ENCODE measurements at regions not wholly inside any gene's neighbourhood (a gene's known extent, or its start where the extent isn't known, plus 50 kb on each side); places are given as distances from the start of the nearest gene placed in this dataset.
A peak's percentile ranks its signal among the peaks of the same experiment; 100 is the strongest.

GRCh38 chr2:7884338-7884737 lies 797.5 kb upstream of the ID2 start:
- no peak overlapping the region for H3K9ac ChIP-seq
- no peak overlapping the region for H2AFZ ChIP-seq
- no peak overlapping the region for H3K4me2 ChIP-seq (ENCODE audit: unreplicated experiment)
- no peak overlapping the region for H3K4me3 ChIP-seq
- TF ChIP-seq EZH2 (IDR thresholded peaks at IDR 0.05; ENCODE audit: insufficient read depth, poor library complexity, severe bottlenecking) (no peak), EZH2phosphoT487 (IDR thresholded peaks at IDR 0.05; ENCODE audit: insufficient read depth, low read depth) (no peak)
- WGBS, 2 experiments (ENCODE audit: low coverage in 1 of 2, low lambda C conversion rate in 2 of 2, missing lambda C conversion rate in 2 of 2) = 75 to 87% methylated on average over 3 to 4 of the region's 4 CpGs
- H3K27ac ChIP-seq = no peak overlapping the region
- no peaks in the 10 kb centered on the region for H3K79me2 ChIP-seq (ENCODE audit: insufficient read depth)
- no peaks in the 10 kb centered on the region for H3K36me3 ChIP-seq (ENCODE audit: low read depth)
- in situ Hi-C loops (cut with MboI) = no loop called here
- no peaks in the 10 kb centered on the region for H4K20me1 ChIP-seq (ENCODE audit: insufficient read depth)
- H3K9me3 ChIP-seq (ENCODE audit: low read depth) = no peaks in the 10 kb centered on the region
- no peaks in the 10 kb centered on the region for H3K27me3 ChIP-seq (replicated peaks; ENCODE audit: insufficient read depth)
- no peaks in the 10 kb centered on the region for H3K9me2 ChIP-seq (ENCODE audit: insufficient read depth)
- H3F3A ChIP-seq (ENCODE audit: insufficient read depth) = peaks cover 4% of the 10 kb centered on the region; the same call in 1 of the 2 replicates
- DNase-seq = no peak
- H3K4me1 ChIP-seq (ENCODE audit: insufficient read depth) = peaks cover 25% of the 10 kb centered on the region

DNA sequence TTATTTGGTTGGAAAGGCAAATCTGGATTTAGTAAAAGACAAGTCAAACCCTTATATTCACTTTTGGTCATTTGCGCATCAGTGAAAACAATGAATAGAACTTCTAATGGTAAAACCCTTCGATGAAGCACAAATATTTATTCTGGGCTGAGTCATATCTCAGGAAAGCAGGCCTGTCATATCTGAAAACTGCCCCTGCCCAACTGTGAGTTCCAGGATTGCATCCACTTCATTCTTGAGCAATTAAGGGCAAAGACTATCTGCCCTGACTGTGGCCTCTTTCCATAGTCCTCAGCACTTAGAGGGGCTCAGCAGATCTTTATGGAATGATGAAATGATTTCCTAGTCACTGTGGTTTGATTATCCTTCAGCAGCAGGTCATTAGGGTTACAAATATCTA lies 795.2 kb upstream of the ID2 start:
- Histone ChIP-seq H3K4me3 (no peak overlapping the region), H4K20me1 (ENCODE audit: insufficient read depth) (no peaks in the 10 kb centered on the region), H3K9me3 (ENCODE audit: low read depth) (no peaks in the 10 kb centered on the region), H3K9me2 (ENCODE audit: insufficient read depth) (no peaks in the 10 kb centered on the region), H3K27ac (no peak overlapping the region), H3F3A (ENCODE audit: insufficient read depth) (peaks cover 4% of the 10 kb centered on the region; the same call in 1 of the 2 replicates), H3K27me3 (replicated peaks; ENCODE audit: insufficient read depth) (no peaks in the 10 kb centered on the region), H3K4me1 (ENCODE audit: insufficient read depth) (peaks cover 11% of the 10 kb centered on the region; the same call in 1 of the 2 replicates), H3K36me3 (ENCODE audit: low read depth) (no peaks in the 10 kb centered on the region), H3K79me2 (ENCODE audit: insufficient read depth) (no peaks in the 10 kb centered on the region), H3K9ac (no peak overlapping the region), H2AFZ (no peak overlapping the region), H3K4me2 (ENCODE audit: unreplicated experiment) (no peak overlapping the region)
- in situ Hi-C loops (cut with MboI) = no loop called here
- peak; percentile 13 for DNase-seq
- TF ChIP-seq EZH2 (IDR thresholded peaks at IDR 0.05; ENCODE audit: insufficient read depth, poor library complexity, severe bottlenecking) = no peak
- no peak for TF ChIP-seq EZH2phosphoT487 (IDR thresholded peaks at IDR 0.05; ENCODE audit: insufficient read depth, low read depth)
- 87 to 92% methylated on average over 2 of the region's 2 CpGs for WGBS, 2 experiments (ENCODE audit: low coverage in 1 of 2, low lambda C conversion rate in 2 of 2, missing lambda C conversion rate in 2 of 2)

- in situ Hi-C loops (cut with MboI) = no loop called here
- H3K4me1 ChIP-seq (ENCODE audit: insufficient read depth) = 0 out of 2 replicates have a peak, but pooled peaks cover 11% of the 10 kb centered on the region
- H4K20me1 ChIP-seq (ENCODE audit: insufficient read depth) = no peaks in the 10 kb centered on the region
- H3K9me3 ChIP-seq (ENCODE audit: low read depth) = no peaks in the 10 kb centered on the region
- peak overlapping the region; percentile 23; the same call in 1 of the 2 replicates for H2AFZ ChIP-seq
- peak; percentile 17 for DNase-seq
- no peak overlapping the region for H3K9ac ChIP-seq
- no peaks in the 10 kb centered on the region for H3K9me2 ChIP-seq (ENCODE audit: insufficient read depth)
- no peaks in the 10 kb centered on the region for H3K79me2 ChIP-seq (ENCODE audit: insufficient read depth)
- H3K4me2 ChIP-seq (ENCODE audit: unreplicated experiment) = no peak overlapping the region
- no peaks in the 10 kb centered on the region for H3K27me3 ChIP-seq (replicated peaks; ENCODE audit: insufficient read depth)
- TF ChIP-seq EZH2 (IDR thresholded peaks at IDR 0.05; ENCODE audit: insufficient read depth, poor library complexity, severe bottlenecking) (no peak), EZH2phosphoT487 (IDR thresholded peaks at IDR 0.05; ENCODE audit: insufficient read depth, low read depth) (no peak)
- H3K4me3 ChIP-seq = no peak overlapping the region
- H3F3A ChIP-seq (ENCODE audit: insufficient read depth) = peaks cover 4% of the 10 kb centered on the region; the same call in 1 of the 2 replicates
- WGBS, 2 experiments (ENCODE audit: low coverage in 1 of 2, low lambda C conversion rate in 2 of 2, missing lambda C conversion rate in 2 of 2) = 30 to 31% methylated on average over 7 of the region's 7 CpGs
- no peaks in the 10 kb centered on the region for H3K36me3 ChIP-seq (ENCODE audit: low read depth)
- H3K27ac ChIP-seq = no peak overlapping the region
These were observed 794.4 kb upstream of the ID2 start for GRCh38 chr2:7887441-7887840.

- H3K9ac ChIP-seq = no peak overlapping the region
- 0 out of 2 replicates have a peak, but pooled peaks cover 11% of the 10 kb centered on the region for H3K4me1 ChIP-seq (ENCODE audit: insufficient read depth)
- H3K79me2 ChIP-seq (ENCODE audit: insufficient read depth) = no peaks in the 10 kb centered on the region
- no peak for DNase-seq
- no peak overlapping the region for H2AFZ ChIP-seq
- peaks cover 4% of the 10 kb centered on the region; the same call in 1 of the 2 replicates for H3F3A ChIP-seq (ENCODE audit: insufficient read depth)
- WGBS, 2 experiments (ENCODE audit: low coverage in 1 of 2, low lambda C conversion rate in 2 of 2, missing lambda C conversion rate in 2 of 2) = 82% methylated on average over 4 of the region's 4 CpGs
- no peaks in the 10 kb centered on the region for H3K36me3 ChIP-seq (ENCODE audit: low read depth)
- H3K27ac ChIP-seq = no peak overlapping the region
- H3K27me3 ChIP-seq (replicated peaks; ENCODE audit: insufficient read depth) = no peaks in the 10 kb centered on the region
- no peaks in the 10 kb centered on the region for H3K9me2 ChIP-seq (ENCODE audit: insufficient read depth)
- no peaks in the 10 kb centered on the region for H4K20me1 ChIP-seq (ENCODE audit: insufficient read depth)
- H3K4me2 ChIP-seq (ENCODE audit: unreplicated experiment) = no peak overlapping the region
- no peak overlapping the region for H3K4me3 ChIP-seq
- TF ChIP-seq EZH2 (IDR thresholded peaks at IDR 0.05; ENCODE audit: insufficient read depth, poor library complexity, severe bottlenecking) (no peak), EZH2phosphoT487 (IDR thresholded peaks at IDR 0.05; ENCODE audit: insufficient read depth, low read depth) (no peak)
- H3K9me3 ChIP-seq (ENCODE audit: low read depth) = no peaks in the 10 kb centered on the region
- in situ Hi-C loops (cut with MboI) = no loop called here
These were observed 793.0 kb upstream of the ID2 start for GRCh38 chr2:7888876-7889275.

DNA sequence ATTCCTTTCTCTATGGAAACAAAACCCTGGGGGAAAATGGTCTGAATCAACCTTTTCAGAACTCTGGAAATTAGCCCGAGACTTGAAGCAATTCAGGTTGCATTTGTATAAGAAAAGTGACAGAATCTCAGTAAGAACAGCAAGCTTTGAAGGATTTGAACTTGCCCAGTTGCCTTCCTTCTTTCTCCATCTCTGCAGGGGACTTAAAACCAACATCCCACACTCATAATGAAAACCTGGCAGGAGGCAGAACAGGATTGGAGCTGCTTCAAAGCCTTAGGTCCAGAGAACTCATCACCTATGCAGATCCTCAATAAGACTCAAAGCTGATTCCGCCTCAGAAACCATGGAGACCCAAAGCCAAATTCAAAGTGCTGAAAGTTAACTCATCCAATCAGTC lies 790.5 kb upstream of the ID2 start:
- TF ChIP-seq EZH2phosphoT487 (IDR thresholded peaks at IDR 0.05; ENCODE audit: insufficient read depth, low read depth) = no peak
- no peak for TF ChIP-seq EZH2 (IDR thresholded peaks at IDR 0.05; ENCODE audit: insufficient read depth, poor library complexity, severe bottlenecking)
- DNase-seq = no peak
- Histone ChIP-seq H3K9me2 (ENCODE audit: insufficient read depth) (no peaks in the 10 kb centered on the region), H4K20me1 (ENCODE audit: insufficient read depth) (no peaks in the 10 kb centered on the region), H3K36me3 (ENCODE audit: low read depth) (no peaks in the 10 kb centered on the region), H3K79me2 (ENCODE audit: insufficient read depth) (no peaks in the 10 kb centered on the region), H3K27me3 (replicated peaks; ENCODE audit: insufficient read depth) (no peaks in the 10 kb centered on the region), H3F3A (ENCODE audit: insufficient read depth) (peaks cover 4% of the 10 kb centered on the region; the same call in 1 of the 2 replicates), H3K9ac (no peak overlapping the region), H3K4me3 (no peak overlapping the region), H3K4me1 (ENCODE audit: insufficient read depth) (0 out of 2 replicates have a peak, but pooled peaks cover 11% of the 10 kb centered on the region), H3K9me3 (ENCODE audit: low read depth) (no peaks in the 10 kb centered on the region), H2AFZ (no peak overlapping the region), H3K27ac (no peak overlapping the region), H3K4me2 (ENCODE audit: unreplicated experiment) (no peak overlapping the region)
- WGBS, 2 experiments (ENCODE audit: low coverage in 1 of 2, low lambda C conversion rate in 2 of 2, missing lambda C conversion rate in 2 of 2) = 76 to 81% methylated on average over 2 of the region's 2 CpGs
- in situ Hi-C loops (cut with MboI) = no loop called here

Measured in GM23248 (cell line).